Right lobe of liver (tissue), 6 donors: ENCODE measurements at regions not wholly inside any gene's neighbourhood (a gene's known extent, or its start where the extent isn't known, plus 50 kb on each side); places are given as distances from the start of the nearest gene placed in this dataset.

Experiments used
- ATAC-seq, 4 donors: fragments of 200-7000 bp; cut with Tn5 transposase; one replicate each; pipeline ENCODE4 v1.9.1; 2020; ENCODE audit warnings: mild to moderate bottlenecking in 4 of 4, moderate library complexity in 4 of 4
- DNase-seq, 3 donors: peaks; one replicate each; pipeline ENCODE4 v3.0.0-alpha.2; 2020
- H3K27ac ChIP-seq, 3 donors: fragments of 200-600 bp; one replicate each; pipeline ENCODE4 v1.8.0; 2022
- H3K27me3 ChIP-seq, 2 donors: fragments of 200-600 bp; one replicate each; pipeline ENCODE4 v1.8.0; 2022
- H3K36me3 ChIP-seq, 4 donors: fragments of 200-600 bp; sonication (generic) in 1 of 4; one replicate each; pipeline versions ENCODE4 v1.5.1 to v1.8.0; 2017 to 2022; ENCODE audit warnings: control low read depth in 1 of 4
- H3K4me1 ChIP-seq, 4 donors: fragments of 200-600 bp; sonication (generic) in 1 of 4; one replicate each; pipeline versions ENCODE4 v1.5.1 to v1.8.0; 2017 to 2022; ENCODE audit warnings: control low read depth in 1 of 4
- H3K4me3 ChIP-seq, 3 donors: fragments of 200-600 bp; one replicate each; pipeline ENCODE4 v1.8.0; 2022
- H3K9me3 ChIP-seq, 4 donors: fragments of 200-600 bp; sonication (generic) in 1 of 4; one replicate each; pipeline versions ENCODE4 v1.5.1 to v1.8.0; 2017 to 2022; ENCODE audit warnings: control low read depth in 1 of 4
- POLR2A ChIP-seq: fragments of 450-650 bp; IDR thresholded peaks from one replicate; pipeline ENCODE4 v1.6.1; 2017; ENCODE audit warnings: antibody characterized with exemption, mild to moderate bottlenecking
- WGBS: methylation state at CpG from one replicate; pipeline ENCODE4 v1.1.6; 2018; ENCODE audit warnings: low coverage, low lambda C conversion rate; ENCODE audit not compliant: insufficient coverage; ENCODE audit errors: missing lambda C conversion rate; 5-methylcytosine and 5-hydroxymethylcytosine counted together
- intact Hi-C, 2 donors: fragments of 100-400 bp; cut with DNase I; formaldehyde crosslinking; loops; one replicate each; pipeline versions ENCODE4 v1.11.2 to v1.14.1; 2022
- TF ChIP-seq, protein P1 (sequence below), 4 donors: fragments of 200-600 bp in 3 of 4; fragments of 450-650 bp in 1 of 4; IDR thresholded peaks; one replicate each; pipeline versions ENCODE4 v1.5.1 to v1.8.0; 2016 to 2022; ENCODE audit warnings: antibody characterized with exemption in 4 of 4, mild to moderate bottlenecking in 2 of 4
- donor health status: DM: no; HTN: yes; CAD: no.
- donor health status: DM: no; HTN: no; CAD: no.
- donor health status: DM: no; HTN: no; CAD: no.
- donor health status: DM: no; HTN: yes; CAD: no.
- donor health status: DM: no; HTN: yes; CAD: no.

DNA sequence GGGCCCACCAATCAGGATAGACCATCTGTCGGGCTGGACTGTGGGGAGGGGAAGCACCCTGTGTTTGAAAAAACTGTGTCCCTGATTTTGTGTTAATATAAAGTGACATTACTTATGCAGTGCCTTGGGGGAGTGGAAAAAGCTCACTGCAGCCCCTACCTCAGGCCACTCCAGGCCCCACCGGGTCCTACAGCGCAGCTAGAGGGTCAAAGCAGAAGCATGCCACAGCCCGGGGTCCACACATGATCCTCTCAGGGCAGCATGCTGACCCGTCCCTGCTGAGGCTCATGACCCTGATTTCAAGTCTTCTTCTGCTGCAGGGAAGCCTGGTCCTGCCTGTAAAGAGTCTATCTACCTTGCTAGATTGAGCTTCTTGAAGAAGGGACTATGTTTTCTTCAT lies 133.0 kb upstream of the PLCB4 start:
- ATAC-seq: no peak

DNA sequence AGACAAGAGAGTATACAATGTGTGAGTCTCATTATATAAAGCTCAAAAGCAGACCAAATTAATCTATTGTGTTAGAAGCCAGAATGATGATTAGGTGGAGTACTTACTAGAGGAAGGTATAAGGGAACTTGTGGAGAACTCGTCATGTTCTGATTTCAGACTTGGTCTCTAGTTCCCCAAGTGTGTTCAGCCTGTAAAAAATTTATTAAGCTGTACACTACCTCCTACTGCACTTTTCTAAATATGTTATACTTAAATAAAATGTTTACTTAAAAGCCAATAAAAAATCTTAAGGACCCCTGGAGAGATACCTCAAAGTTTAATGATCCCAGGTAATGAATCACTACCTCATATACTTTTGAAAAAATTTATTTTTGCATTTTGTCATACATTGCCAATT lies 130.4 kb upstream of the PLCB4 start:
- 50% methylated on average over 1 of the region's 1 CpG for WGBS
- intact Hi-C loops: no loop called here
- no peak for TF ChIP-seq POLR2A
- TF ChIP-seq, protein P1, sequence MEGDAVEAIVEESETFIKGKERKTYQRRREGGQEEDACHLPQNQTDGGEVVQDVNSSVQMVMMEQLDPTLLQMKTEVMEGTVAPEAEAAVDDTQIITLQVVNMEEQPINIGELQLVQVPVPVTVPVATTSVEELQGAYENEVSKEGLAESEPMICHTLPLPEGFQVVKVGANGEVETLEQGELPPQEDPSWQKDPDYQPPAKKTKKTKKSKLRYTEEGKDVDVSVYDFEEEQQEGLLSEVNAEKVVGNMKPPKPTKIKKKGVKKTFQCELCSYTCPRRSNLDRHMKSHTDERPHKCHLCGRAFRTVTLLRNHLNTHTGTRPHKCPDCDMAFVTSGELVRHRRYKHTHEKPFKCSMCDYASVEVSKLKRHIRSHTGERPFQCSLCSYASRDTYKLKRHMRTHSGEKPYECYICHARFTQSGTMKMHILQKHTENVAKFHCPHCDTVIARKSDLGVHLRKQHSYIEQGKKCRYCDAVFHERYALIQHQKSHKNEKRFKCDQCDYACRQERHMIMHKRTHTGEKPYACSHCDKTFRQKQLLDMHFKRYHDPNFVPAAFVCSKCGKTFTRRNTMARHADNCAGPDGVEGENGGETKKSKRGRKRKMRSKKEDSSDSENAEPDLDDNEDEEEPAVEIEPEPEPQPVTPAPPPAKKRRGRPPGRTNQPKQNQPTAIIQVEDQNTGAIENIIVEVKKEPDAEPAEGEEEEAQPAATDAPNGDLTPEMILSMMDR (IDR thresholded peaks at IDR 0.05): no peak
- Histone ChIP-seq H3K4me3 (no peak overlapping the region), H3K36me3 (no peaks in the 10 kb centered on the region), H3K9me3 (no peaks in the 10 kb centered on the region), H3K27ac (no peak overlapping the region), H3K27me3 (no peaks in the 10 kb centered on the region), H3K4me1 (no peaks in the 10 kb centered on the region)
- ATAC-seq (no peak), DNase-seq (no peak)

More for the DNA sequence above, 133.0 kb upstream of the PLCB4 start:
- intact Hi-C loops: no loop called here
- 50% methylated on average over 4 of the region's 5 CpGs for WGBS
- DNase-seq: no peak
- TF ChIP-seq, protein P1 (IDR thresholded peaks at IDR 0.05): no peak
- no peak for TF ChIP-seq POLR2A
- no peak overlapping the region for H3K27ac ChIP-seq
- H3K9me3 ChIP-seq: no peaks in the 10 kb centered on the region
- no peaks in the 10 kb centered on the region for H3K36me3 ChIP-seq
- no peak overlapping the region for H3K4me3 ChIP-seq
- H3K4me1 ChIP-seq: no peaks in the 10 kb centered on the region
- no peaks in the 10 kb centered on the region for H3K27me3 ChIP-seq

DNA sequence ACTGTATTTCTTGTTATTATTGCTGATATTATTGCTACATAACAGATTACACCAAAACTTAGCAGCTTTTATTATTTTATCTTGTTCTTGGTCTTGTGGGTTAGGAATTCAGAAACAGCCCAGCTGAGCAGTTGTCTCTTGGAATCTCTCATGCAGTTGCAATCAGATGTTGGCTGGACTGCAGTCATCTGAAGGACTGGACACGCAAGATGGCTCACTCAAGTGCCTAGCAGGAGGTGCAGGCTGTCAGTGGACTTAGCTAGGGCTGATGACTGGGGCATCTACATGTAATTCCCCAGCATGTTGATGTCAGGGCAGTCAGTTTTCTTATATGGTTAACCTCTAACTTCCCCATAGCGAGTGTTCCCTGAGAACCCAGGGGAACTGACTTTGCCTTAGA lies 128.6 kb upstream of the PLCB4 start:
- Histone ChIP-seq H3K4me3 (no peak overlapping the region), H3K27ac (no peak overlapping the region), H3K9me3 (no peaks in the 10 kb centered on the region), H3K36me3 (no peaks in the 10 kb centered on the region), H3K4me1 (no peaks in the 10 kb centered on the region), H3K27me3 (no peaks in the 10 kb centered on the region)
- DNase-seq (no peak), ATAC-seq (no peak)
- WGBS: 73% methylated on average over 2 of the region's 2 CpGs
- TF ChIP-seq, protein P1 (IDR thresholded peaks at IDR 0.05): no peak
- no peak for TF ChIP-seq POLR2A
- intact Hi-C loops: no loop called here

DNA sequence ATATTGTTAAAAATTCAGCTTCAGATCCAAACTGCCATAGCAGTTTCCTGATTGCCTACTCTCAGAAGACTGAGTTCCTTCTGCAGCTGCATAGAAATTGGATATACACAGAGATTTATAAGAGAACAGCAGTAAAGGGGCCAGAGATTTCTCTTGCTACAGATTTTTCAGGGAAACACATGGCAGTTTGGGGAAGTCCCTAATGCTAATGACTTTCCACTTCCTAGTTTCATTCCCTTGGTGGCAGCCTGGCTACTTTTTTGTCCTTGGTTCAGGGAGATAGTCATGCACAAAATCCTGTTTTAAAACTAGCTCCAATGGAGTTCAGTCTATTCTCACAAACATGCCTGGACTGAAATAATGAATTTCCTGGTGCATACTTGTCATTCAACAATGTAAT lies 125.3 kb upstream of the PLCB4 start:
- H3K27ac ChIP-seq: no peak overlapping the region
- intact Hi-C loops: no loop called here
- TF ChIP-seq POLR2A: no peak
- TF ChIP-seq, protein P1 (IDR thresholded peaks at IDR 0.05): no peak
- H3K4me1 ChIP-seq: no peaks in the 10 kb centered on the region
- DNase-seq (no peak), ATAC-seq (peak in 1 of 4 donors; percentile 54)
- H3K36me3 ChIP-seq: no peaks in the 10 kb centered on the region
- H3K27me3 ChIP-seq: no peaks in the 10 kb centered on the region
- no peaks in the 10 kb centered on the region for H3K9me3 ChIP-seq
- H3K4me3 ChIP-seq: no peak overlapping the region
